GM13976 (cell line): ENCODE measurements at regions not wholly inside any gene's neighbourhood (a gene's known extent, or its start where the extent isn't known, plus 50 kb on each side); places are given as distances from the start of the nearest gene placed in this dataset.

Experiments used
- DNase-seq: peaks from one replicate; pipeline ENCODE4 v3.0.0; 2012; ENCODE audit warnings: low spot score
- CTCF ChIP-seq: IDR thresholded peaks from 2 replicates; pipeline ENCODE4 v1.5.1; 2012; ENCODE audit warnings: borderline replicate concordance, mild to moderate bottlenecking; ENCODE audit not compliant: insufficient read depth; ENCODE audit errors: extremely low read depth, missing control alignments, control extremely low read depth
- in situ Hi-C: fragments of 300-500 bp; cut with MboI; formaldehyde crosslinking; loops from one replicate; pipeline ENCODE4 v1.12.0; 2022; ENCODE audit warnings: low sequenced_read_pairs, mixed read lengths, inconsistent platforms; ENCODE audit not compliant: unreplicated experiment

- no peak for TF ChIP-seq CTCF
- no peak for DNase-seq
- in situ Hi-C loops: no loop called here
Measured at GRCh38 chr14:45673420-45673819, 420.4 kb upstream of the MIS18BP1 start.

GRCh38 chr14:45664668-45665356 lies 411.8 kb upstream of the MIS18BP1 start:
- in situ Hi-C loops: no loop called here
- no peak for DNase-seq

GRCh38 chr14:45658917-45659299 lies 405.9 kb upstream of the MIS18BP1 start:
- in situ Hi-C loops: no loop called here

More at GRCh38 chr14:45664668-45665356, 411.8 kb upstream of the MIS18BP1 start:
- no peak for TF ChIP-seq CTCF

GRCh38 chr14:45658226-45658916 lies 405.4 kb upstream of the MIS18BP1 start:
- in situ Hi-C loops: no loop called here
- DNase-seq: no peak
- TF ChIP-seq CTCF: no peak

More at GRCh38 chr14:45658917-45659299, 405.9 kb upstream of the MIS18BP1 start:
- no peak for TF ChIP-seq CTCF
- no peak for DNase-seq

GRCh38 chr14:45651890-45652289 lies 398.9 kb upstream of the MIS18BP1 start:
- no peak for TF ChIP-seq CTCF
- in situ Hi-C loops: no loop called here
- no peak for DNase-seq

GRCh38 chr14:45650754-45651153 lies 397.8 kb upstream of the MIS18BP1 start:
- no peak for DNase-seq
- no peak for TF ChIP-seq CTCF
- in situ Hi-C loops: no loop called here
